GM23338 (cell line): ENCODE measurements at regions not wholly inside any gene's neighbourhood (a gene's known extent, or its start where the extent isn't known, plus 50 kb on each side); places are given as distances from the start of the nearest gene placed in this dataset.

Experiments used
- CREB1 ChIP-seq: fragments of 250-450 bp; sonication (Bioruptor Pico); IDR thresholded peaks from 2 replicates; pipeline ENCODE4 v1.5.0; 2020; ENCODE audit warnings: low read depth, mild to moderate bottlenecking, moderate library complexity
- CTCF ChIP-seq, 2 experiments: fragments of 200-600 bp in 1 of 2; sonication (generic) in 1 of 2; conservative IDR thresholded peaks; 2 replicates each; pipeline versions ENCODE4 v1.5.1 to v1.6.1; 2016 to 2017; ENCODE audit warnings: antibody characterized with exemption in 2 of 2, low read depth in 2 of 2, mild to moderate bottlenecking in 2 of 2, moderate library complexity in 1 of 2
- EZH2 ChIP-seq: fragments of 200-600 bp; sonication (generic); IDR thresholded peaks from one replicate; pipeline ENCODE4 v1.8.0; 2017; ENCODE audit warnings: antibody characterized with exemption, mild to moderate bottlenecking, low read depth; ENCODE audit not compliant: unreplicated experiment
- POLR2AphosphoS5 ChIP-seq: IDR thresholded peaks from 2 replicates; pipeline ENCODE4 v1.6.1; 2016; ENCODE audit warnings: antibody characterized with exemption, low read depth
- REST ChIP-seq: IDR thresholded peaks from one replicate; pipeline ENCODE4 v1.6.1; 2018; ENCODE audit warnings: antibody characterized with exemption; ENCODE audit not compliant: unreplicated experiment
- ZNF114 ChIP-seq: fragments of 250-450 bp; sonication (Bioruptor Pico); IDR thresholded peaks from 2 replicates; pipeline ENCODE4 v1.5.0; 2020; ENCODE audit warnings: mild to moderate bottlenecking, moderate library complexity

GRCh38 chr18:50458366-50458765, 83.5 kb downstream of the SKA1 start:
- no peak for TF ChIP-seq EZH2
- TF ChIP-seq POLR2AphosphoS5, result no peak
- no peak for TF ChIP-seq CTCF (conservative IDR thresholded peaks at IDR 0.05; ENCODE audit: low read depth in 2 of 2)
- TF ChIP-seq REST, result no peak
- no peak for TF ChIP-seq ZNF114
- TF ChIP-seq CREB1, result no peak
